Ovary (tissue), 7 donors: ENCODE measurements at regions not wholly inside any gene's neighbourhood (a gene's known extent, or its start where the extent isn't known, plus 50 kb on each side); places are given as distances from the start of the nearest gene placed in this dataset.

ENCODE experiments used
- DNase-seq, 5 donors: peaks; one replicate each; pipeline ENCODE4 v3.0.0-alpha.2; 2019 to 2020
- H3K27ac ChIP-seq, 2 donors: fragments of 200-600 bp; one replicate each; pipeline versions ENCODE4 v1.5.1 to v1.8.0; 2019 to 2022
- H3K27me3 ChIP-seq: fragments of 200-600 bp; one replicate; pipeline ENCODE4 v1.8.0; 2022
- H3K36me3 ChIP-seq: fragments of 200-600 bp; sonication (generic); one replicate; pipeline ENCODE4 v1.5.1; 2019
- H3K4me1 ChIP-seq: one replicate; pipeline ENCODE4 v1.8.1; 2013; ENCODE audit warnings: mild to moderate bottlenecking, moderate library complexity; ENCODE audit not compliant: insufficient read depth
- H3K4me3 ChIP-seq: fragments of 200-600 bp; sonication (generic); one replicate; pipeline ENCODE4 v1.5.1; 2017
- H3K9me3 ChIP-seq, 2 donors: fragments of 200-600 bp in 1 of 2; sonication (generic) in 1 of 2; one replicate each; pipeline versions ENCODE4 v1.5.1 to v1.8.1; 2013 to 2019; ENCODE audit warnings: mild to moderate bottlenecking in 1 of 2, moderate library complexity in 1 of 2
- CTCF ChIP-seq, 3 donors: fragments of 450-650 bp in 2 of 3; fragments of 200-600 bp in 1 of 3; IDR thresholded peaks; one replicate each; pipeline versions ENCODE4 v1.5.1 to v1.8.0; 2016 to 2022; ENCODE audit warnings: antibody characterized with exemption in 3 of 3, mild to moderate bottlenecking in 1 of 3
- EP300 ChIP-seq: sonication (generic); formaldehyde crosslinking; IDR thresholded peaks from one replicate; pipeline ENCODE4 v1.6.1; 2017; ENCODE audit warnings: antibody characterized with exemption
- POLR2A ChIP-seq: fragments of 450-650 bp; IDR thresholded peaks from one replicate; pipeline ENCODE4 v1.6.1; 2017; ENCODE audit warnings: antibody characterized with exemption, mild to moderate bottlenecking, moderate library complexity
- WGBS, 3 donors: extraction: QIAGEN DNeasy Blood & Tissue Kit in 1 of 3; methylation state at CpG; one replicate each; pipeline versions ENCODE4 v1.1.5 to v1.1.7; 2013 to 2017; 5-methylcytosine and 5-hydroxymethylcytosine counted together
- intact Hi-C, 4 donors: fragments of 100-400 bp; cut with DNase I; formaldehyde crosslinking; loops; one replicate each; pipeline versions ENCODE4 v1.11.0 to v1.15.1; 2022 to 2023
- donor health status: DM: no; HTN: no; CAD: no; lungs with moderate emphysema.
- donor health status: DM: no; HTN: no; CAD: no.
- donor health status: Bipolar disorder and iron deficiency.
- donor health status: DM: no; HTN: no; CAD: no.
- donor health status: DM: yes; HTN: yes; CAD: no.

GRCh38 chr14:40987481-40987880, 619.2 kb upstream of the LRFN5 start:
- Histone ChIP-seq H3K9me3 (no peaks in the 10 kb centered on the region), H3K27me3 (no peaks in the 10 kb centered on the region), H3K4me3 (no peak overlapping the region), H3K27ac (no peak overlapping the region), H3K36me3 (no peaks in the 10 kb centered on the region), H3K4me1 (no peaks in the 10 kb centered on the region)
- intact Hi-C loops = no loop called here
- 70 to 81% (median 72%) methylated on average over 3 of the region's 3 CpGs for WGBS, 3 donors
- TF ChIP-seq CTCF (IDR thresholded peaks at IDR 0.05) (no peak), POLR2A (no peak), EP300 (no peak)
- DNase-seq = no peak

- no peaks in the 10 kb centered on the region for H3K36me3 ChIP-seq
- no peak for DNase-seq
- no peaks in the 10 kb centered on the region for H3K27me3 ChIP-seq
- H3K27ac ChIP-seq = no peak overlapping the region
- WGBS, 3 donors = 68 to 88% (median 68%) methylated on average over 1 of the region's 1 CpG
- no peak overlapping the region for H3K4me3 ChIP-seq
- intact Hi-C loops = no loop called here
- no peaks in the 10 kb centered on the region for H3K9me3 ChIP-seq
- no peak for TF ChIP-seq POLR2A
- no peak for TF ChIP-seq EP300
- no peak for TF ChIP-seq CTCF (IDR thresholded peaks at IDR 0.05)
- no peaks in the 10 kb centered on the region for H3K4me1 ChIP-seq
Measured at GRCh38 chr14:40986655-40987054, 620.0 kb upstream of the LRFN5 start.

DNA sequence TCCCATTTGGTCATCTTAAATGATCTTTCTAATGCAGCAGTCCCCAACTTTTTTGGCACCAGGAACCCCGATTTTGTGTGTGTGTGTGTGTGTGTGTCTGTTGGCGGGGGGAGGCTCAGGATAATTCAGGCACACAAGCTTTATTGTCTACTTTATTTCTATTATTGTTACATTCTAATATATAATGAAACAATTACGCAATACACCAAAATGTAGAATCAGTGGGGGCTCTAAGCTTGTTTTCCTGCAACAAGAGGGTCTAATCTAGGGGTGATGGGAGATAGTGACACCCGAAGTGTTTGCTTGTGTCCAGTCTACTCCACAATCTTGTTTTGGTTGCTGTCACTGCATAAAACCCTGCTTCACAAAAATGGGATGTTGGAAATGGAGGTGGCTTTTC, 621.1 kb upstream of the LRFN5 start:
- H3K27me3 ChIP-seq = no peaks in the 10 kb centered on the region
- no peak for DNase-seq
- intact Hi-C loops = no loop called here
- no peak overlapping the region for H3K27ac ChIP-seq
- H3K36me3 ChIP-seq = no peaks in the 10 kb centered on the region
- WGBS, 3 donors = 67 to 70% (median 68%) methylated on average over 4 of the region's 4 CpGs
- no peaks in the 10 kb centered on the region for H3K9me3 ChIP-seq
- TF ChIP-seq CTCF (IDR thresholded peaks at IDR 0.05) (no peak), POLR2A (no peak), EP300 (no peak)
- no peak overlapping the region for H3K4me3 ChIP-seq
- no peaks in the 10 kb centered on the region for H3K4me1 ChIP-seq

- H3K27ac ChIP-seq = no peak overlapping the region
- WGBS, 3 donors = 45 to 55% (median 46%) methylated on average over 3 of the region's 3 CpGs
Measured at GRCh38 chr14:40983604-40984003, 623.1 kb upstream of the LRFN5 start.

More at GRCh38 chr14:40983604-40984003, 623.1 kb upstream of the LRFN5 start:
- intact Hi-C loops = no loop called here
- no peak for TF ChIP-seq CTCF (IDR thresholded peaks at IDR 0.05)
- no peak for TF ChIP-seq POLR2A
- no peak for TF ChIP-seq EP300
- no peaks in the 10 kb centered on the region for H3K27me3 ChIP-seq
- no peak for DNase-seq
- H3K9me3 ChIP-seq = no peaks in the 10 kb centered on the region
- no peaks in the 10 kb centered on the region for H3K36me3 ChIP-seq
- no peaks in the 10 kb centered on the region for H3K4me1 ChIP-seq
- no peak overlapping the region for H3K4me3 ChIP-seq
